AG04449 (cell line): ENCODE measurements at regions not wholly inside any gene's neighbourhood (a gene's known extent, or its start where the extent isn't known, plus 50 kb on each side); places are given as distances from the start of the nearest gene placed in this dataset.

Experiments
- CTCF ChIA-PET: fragments of 350-600 bp; formaldehyde crosslinking; extraction: SDS; loops from one replicate; lab custom pipeline; 2021; ENCODE audit warnings: antibody characterized with exemption; lab: Yijun Ruan, JAX
- POLR2A ChIA-PET: fragments of 400-600, 350-600 bp; formaldehyde crosslinking; extraction: SDS; loops from one replicate; lab custom pipeline; 2020; ENCODE audit warnings: antibody characterized with exemption, inconsistent platforms; lab: Yijun Ruan, JAX
- DNase-seq: peaks from one replicate; pipeline ENCODE4 v3.0.0-alpha.2; 2010; ENCODE audit warnings: low read depth, low spot score
- H3K4me3 ChIP-seq: 2 replicates; pipeline ENCODE4 v1.5.1; 2011; ENCODE audit warnings: low read depth, mild to moderate bottlenecking, control low read depth, low read length
- TF ChIP-seq, protein P1 (sequence below): IDR thresholded peaks from one replicate; pipeline ENCODE4 v1.5.1; 2011; ENCODE audit warnings: mild to moderate bottlenecking, moderate library complexity, low read length, control low read depth, inconsistent platforms; ENCODE audit not compliant: insufficient read depth; ENCODE audit errors: missing control alignments

DNA sequence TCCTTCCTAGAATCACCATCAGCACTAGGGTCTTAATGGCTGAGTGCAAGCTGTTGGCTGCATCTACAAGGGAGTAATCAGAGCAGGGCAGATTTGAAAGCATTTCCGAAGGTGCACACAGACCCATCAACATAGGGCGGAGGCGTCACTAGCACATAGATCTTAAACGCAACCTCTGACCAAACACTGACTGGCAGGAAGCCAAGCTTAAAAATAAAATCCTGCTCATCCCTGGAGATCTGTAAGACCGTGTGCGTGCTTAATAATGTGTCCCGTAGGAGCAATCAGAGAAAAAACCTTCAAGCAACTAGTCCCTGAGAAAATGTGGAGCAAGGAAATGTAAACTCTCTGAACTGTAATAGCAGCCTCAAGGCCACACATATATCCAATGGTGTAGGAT, 470.5 kb downstream of the ETS1 start:
- ChIA-PET POLR2A (no interaction called here), CTCF (interaction anchor here (1.1 to 2.1 kb wide), 2 partner anchors 12 to 41 kb away, joined by 3 to 6 read pairs; no protein-coding TSS in a partner anchor)
- TF ChIP-seq, protein P1, sequence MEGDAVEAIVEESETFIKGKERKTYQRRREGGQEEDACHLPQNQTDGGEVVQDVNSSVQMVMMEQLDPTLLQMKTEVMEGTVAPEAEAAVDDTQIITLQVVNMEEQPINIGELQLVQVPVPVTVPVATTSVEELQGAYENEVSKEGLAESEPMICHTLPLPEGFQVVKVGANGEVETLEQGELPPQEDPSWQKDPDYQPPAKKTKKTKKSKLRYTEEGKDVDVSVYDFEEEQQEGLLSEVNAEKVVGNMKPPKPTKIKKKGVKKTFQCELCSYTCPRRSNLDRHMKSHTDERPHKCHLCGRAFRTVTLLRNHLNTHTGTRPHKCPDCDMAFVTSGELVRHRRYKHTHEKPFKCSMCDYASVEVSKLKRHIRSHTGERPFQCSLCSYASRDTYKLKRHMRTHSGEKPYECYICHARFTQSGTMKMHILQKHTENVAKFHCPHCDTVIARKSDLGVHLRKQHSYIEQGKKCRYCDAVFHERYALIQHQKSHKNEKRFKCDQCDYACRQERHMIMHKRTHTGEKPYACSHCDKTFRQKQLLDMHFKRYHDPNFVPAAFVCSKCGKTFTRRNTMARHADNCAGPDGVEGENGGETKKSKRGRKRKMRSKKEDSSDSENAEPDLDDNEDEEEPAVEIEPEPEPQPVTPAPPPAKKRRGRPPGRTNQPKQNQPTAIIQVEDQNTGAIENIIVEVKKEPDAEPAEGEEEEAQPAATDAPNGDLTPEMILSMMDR: no peak
- no peak for DNase-seq
- H3K4me3 ChIP-seq: no peak overlapping the region

- ChIA-PET POLR2A (no interaction called here), CTCF (interaction anchor here (0.7 to 2.1 kb wide), 3 partner anchors 12 to 41 kb away, joined by 3 to 6 read pairs (median 3); no protein-coding TSS in a partner anchor)
- TF ChIP-seq, protein P1: no peak
- no peak overlapping the region for H3K4me3 ChIP-seq
- no peak for DNase-seq
Measured at GRCh38 chr11:128116447-128116846, 470.9 kb downstream of the ETS1 start.

- ChIA-PET POLR2A (no interaction called here), CTCF (no interaction called here)
- TF ChIP-seq, protein P1: no peak
- no peak overlapping the region for H3K4me3 ChIP-seq
- no peak for DNase-seq
Measured at GRCh38 chr11:128105950-128106349, 481.4 kb downstream of the ETS1 start.

DNA sequence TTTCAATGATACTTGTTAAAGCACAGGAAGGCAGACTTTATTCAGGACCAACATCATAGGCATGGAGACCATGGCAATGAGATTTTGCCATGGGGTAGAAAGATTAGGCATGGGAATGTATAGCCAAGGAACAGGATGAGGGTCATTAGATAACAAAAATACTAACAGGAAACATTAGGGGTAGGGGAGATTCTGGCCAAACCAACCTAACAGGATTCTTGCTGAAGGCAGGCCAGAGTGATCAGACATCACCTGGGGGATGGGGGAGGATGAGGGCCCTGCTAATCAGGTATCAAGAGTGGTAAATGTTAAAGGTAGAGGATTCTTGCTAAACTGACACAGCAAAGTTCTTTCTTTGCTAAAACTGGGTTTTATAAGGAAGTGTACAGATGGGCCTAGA, 481.8 kb downstream of the ETS1 start:
- TF ChIP-seq, protein P1: no peak
- no peak overlapping the region for H3K4me3 ChIP-seq
- CTCF ChIA-PET: no interaction called here
- POLR2A ChIA-PET: no interaction called here
- no peak for DNase-seq

DNA sequence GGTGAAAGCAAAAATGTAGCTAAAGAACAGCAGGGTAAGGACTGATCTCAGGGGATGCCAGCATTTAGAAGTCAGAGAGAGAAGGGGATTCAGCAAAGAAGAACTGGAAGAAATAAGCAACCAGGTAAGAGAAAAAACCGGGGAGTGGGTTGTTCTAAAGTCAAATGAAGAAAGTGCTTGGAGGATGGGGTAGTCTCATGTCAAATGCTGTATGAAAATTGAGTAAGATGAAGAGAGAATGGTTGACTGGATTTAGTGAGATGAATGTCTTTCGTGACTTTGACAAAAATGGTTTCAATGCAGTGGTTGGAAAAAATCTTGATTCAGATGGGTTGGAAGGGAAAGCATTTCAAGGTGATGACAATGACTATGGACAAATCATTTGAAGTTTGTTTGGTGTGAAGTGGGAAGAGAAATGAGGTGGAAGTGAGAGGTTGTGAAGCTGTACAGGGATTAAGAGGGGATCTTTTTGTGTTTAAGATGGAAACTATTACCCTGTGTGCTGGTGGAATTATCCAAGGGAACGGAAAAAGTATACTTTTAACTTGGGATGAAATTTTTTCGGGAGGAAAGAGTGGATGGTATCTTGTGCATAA, 484.0 kb downstream of the ETS1 start:
- ChIA-PET CTCF (interaction anchor here (1.0 to 1.8 kb wide), 3 partner anchors 54 to 55 kb away, joined by 4 to 7 read pairs (median 5); no protein-coding TSS in a partner anchor), POLR2A (no interaction called here)
- TF ChIP-seq, protein P1: no peak
- H3K4me3 ChIP-seq: no peak overlapping the region
- DNase-seq: no peak

DNA sequence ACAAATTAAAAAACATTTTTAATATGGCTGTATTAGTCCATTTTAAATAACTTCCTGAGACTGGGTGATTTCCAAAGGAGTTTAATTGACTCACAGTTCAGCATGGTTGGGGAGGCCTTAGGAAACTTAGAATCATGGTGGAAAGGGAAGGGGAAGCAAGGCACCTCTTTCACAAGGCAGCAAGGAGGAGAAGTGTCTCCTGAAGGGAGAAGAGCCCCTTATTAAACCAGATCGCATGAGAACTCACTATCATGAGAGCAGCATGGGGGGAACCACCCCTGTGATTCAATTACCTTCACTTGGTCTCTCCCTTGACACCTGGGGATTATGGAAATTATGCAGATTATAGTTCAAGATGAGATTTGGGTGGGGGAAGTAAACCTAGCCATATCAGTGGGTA, 488.6 kb downstream of the ETS1 start:
- CTCF ChIA-PET: no interaction called here
- DNase-seq: no peak
- POLR2A ChIA-PET: no interaction called here
- TF ChIP-seq, protein P1: no peak
- H3K4me3 ChIP-seq: no peak overlapping the region
